Endodermal cell (in vitro differentiated cells): ENCODE measurements at regions not wholly inside any gene's neighbourhood (a gene's known extent, or its start where the extent isn't known, plus 50 kb on each side); places are given as distances from the start of the nearest gene placed in this dataset.

Experiments used
- DNase-seq: peaks from one replicate; pipeline ENCODE4 v3.0.0-alpha.2; 2017
- H3K27ac ChIP-seq: 2 replicates; pipeline ENCODE4 v1.5.1; 2013; ENCODE audit warnings: mild to moderate bottlenecking, low read depth, low read length, moderate library complexity
- H3K27me3 ChIP-seq: 2 replicates; pipeline ENCODE4 v1.6.1; 2013; ENCODE audit warnings: mild to moderate bottlenecking, low read length, moderate library complexity; ENCODE audit not compliant: insufficient read depth, control insufficient read depth, poor library complexity, severe bottlenecking
- H3K36me3 ChIP-seq: 2 replicates; pipeline ENCODE4 v1.7.0; 2013; ENCODE audit warnings: mild to moderate bottlenecking, low read length, moderate library complexity; ENCODE audit not compliant: control insufficient read depth, insufficient read depth
- H3K4me1 ChIP-seq: one replicate; pipeline ENCODE4 v1.7.0; 2013; ENCODE audit warnings: low read length; ENCODE audit not compliant: control insufficient read depth, insufficient read depth
- H3K4me3 ChIP-seq: 2 replicates; pipeline ENCODE4 v1.5.1; 2013; ENCODE audit warnings: mild to moderate bottlenecking, low read length, moderate library complexity
- H3K9ac ChIP-seq: 2 replicates; pipeline ENCODE4 v1.6.1; 2013; ENCODE audit warnings: mild to moderate bottlenecking, low read length, moderate library complexity; ENCODE audit not compliant: poor library complexity, severe bottlenecking; ENCODE audit errors: extremely low read depth
- H3K9me3 ChIP-seq: 2 replicates; pipeline ENCODE4 v1.6.1; 2013; ENCODE audit warnings: mild to moderate bottlenecking, low read length, moderate library complexity; ENCODE audit not compliant: control insufficient read depth
- H3K27ac Mint-ChIP-seq: 2 replicates; pipeline ENCODE4 v1.8.0; 2020; ENCODE audit warnings: mixed read lengths
- H3K27me3 Mint-ChIP-seq: 2 replicates; pipeline ENCODE4 v1.8.0; 2021; ENCODE audit warnings: mild to moderate bottlenecking, mixed read lengths; ENCODE audit not compliant: insufficient read depth
- H3K36me3 Mint-ChIP-seq: 2 replicates; pipeline ENCODE4 v1.8.0; 2020; ENCODE audit warnings: low read depth, mixed read lengths
- H3K4me1 Mint-ChIP-seq: 2 replicates; pipeline ENCODE4 v1.8.0; 2020; ENCODE audit warnings: mixed read lengths
- H3K4me3 Mint-ChIP-seq: 2 replicates; pipeline ENCODE4 v1.8.0; 2020; ENCODE audit warnings: mild to moderate bottlenecking, moderate library complexity, mixed read lengths
- H3K9me3 Mint-ChIP-seq: 2 replicates; pipeline ENCODE4 v1.8.0; 2020; ENCODE audit warnings: mild to moderate bottlenecking, mixed read lengths
- CTCF ChIP-seq: fragments of 200-600 bp; sonication (generic); conservative IDR thresholded peaks from 2 replicates; pipeline ENCODE4 v1.5.0; 2021; ENCODE audit warnings: antibody characterized with exemption, mild to moderate bottlenecking
- WGBS, 2 experiments: methylation state at CpG; one replicate each; pipeline versions ENCODE4 v1.1.5 to v1.1.7; 2013; ENCODE audit warnings: missing lambda C conversion rate in 2 of 2, mixed read lengths in 1 of 2; ENCODE audit not compliant: insufficient coverage in 1 of 2, insufficient read length in 1 of 2; 5-methylcytosine and 5-hydroxymethylcytosine counted together

DNA sequence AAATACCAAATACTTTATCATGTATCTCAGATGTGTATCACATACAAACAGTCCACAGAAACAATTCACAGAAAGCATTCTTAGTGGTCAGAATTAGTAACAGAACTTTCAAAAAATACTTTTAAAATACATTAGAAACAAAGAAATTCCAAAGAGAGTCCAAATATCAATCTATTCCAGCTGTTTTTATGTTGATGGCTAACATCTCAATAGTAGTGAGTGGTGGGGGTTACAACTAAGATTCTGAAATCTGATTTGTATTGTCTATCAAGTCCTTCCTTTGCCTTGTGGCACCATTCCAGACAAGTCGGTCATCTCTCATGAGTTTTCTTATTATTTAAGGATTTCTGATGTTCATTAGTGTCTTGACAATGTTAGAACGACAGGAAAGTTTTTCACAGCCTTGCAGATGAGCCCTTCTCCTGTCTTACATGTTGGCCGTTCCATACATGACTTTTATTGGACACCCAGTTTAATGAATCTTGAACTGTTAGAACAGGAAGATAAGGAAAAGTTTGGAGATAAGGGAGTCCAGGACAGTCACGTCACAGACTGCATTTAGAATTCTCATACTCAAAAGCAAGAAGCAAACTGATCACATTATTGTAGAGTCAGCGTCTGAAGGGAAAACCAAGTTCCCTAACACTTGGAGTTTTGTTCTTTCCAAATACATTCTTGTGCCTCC is 410.3 kb downstream of the PID1 start:
- Histone ChIP-seq H3K27ac (no peak overlapping the region), H3K9ac (no peak overlapping the region), H3K9me3 (no peaks in the 10 kb centered on the region), H3K4me1 (no peaks in the 10 kb centered on the region), H3K4me3 (no peak overlapping the region), H3K27me3 (no peaks in the 10 kb centered on the region), H3K36me3 (no peaks in the 10 kb centered on the region)
- no peaks in the 10 kb centered on the region for H3K27me3 Mint-ChIP-seq
- peaks cover 1% of the 10 kb centered on the region for H3K9me3 Mint-ChIP-seq
- no peak overlapping the region for H3K27ac Mint-ChIP-seq
- no peak for DNase-seq
- no peak for TF ChIP-seq CTCF
- 93 to 96% methylated on average over 5 of the region's 5 CpGs for WGBS, 2 experiments
- H3K4me1 Mint-ChIP-seq, result no peaks in the 10 kb centered on the region
- no peak overlapping the region for H3K4me3 Mint-ChIP-seq
- H3K36me3 Mint-ChIP-seq, result no peaks in the 10 kb centered on the region

GRCh38 chr2:228853151-228853550 is 417.9 kb downstream of the PID1 start:
- Mint-ChIP-seq H3K36me3 (no peaks in the 10 kb centered on the region), H3K4me1 (peaks cover 3% of the 10 kb centered on the region), H3K27me3 (no peaks in the 10 kb centered on the region), H3K9me3 (no peaks in the 10 kb centered on the region), H3K27ac (peak overlapping the region; percentile 30), H3K4me3 (no peak overlapping the region)
- Histone ChIP-seq H3K4me3 (no peak overlapping the region), H3K27me3 (no peaks in the 10 kb centered on the region), H3K9me3 (no peaks in the 10 kb centered on the region), H3K4me1 (no peaks in the 10 kb centered on the region), H3K27ac (peak overlapping the region; percentile 68), H3K9ac (no peak overlapping the region), H3K36me3 (no peaks in the 10 kb centered on the region)
- no peak for TF ChIP-seq CTCF
- 82 to 90% methylated on average over 4 to 7 of the region's 7 CpGs for WGBS, 2 experiments
- peak; percentile 61 for DNase-seq

GRCh38 chr2:228848638-228849037 is 422.4 kb downstream of the PID1 start:
- TF ChIP-seq CTCF, result no peak
- H3K27me3 Mint-ChIP-seq, result no peaks in the 10 kb centered on the region
- no peak overlapping the region for H3K27ac Mint-ChIP-seq
- H3K27me3 ChIP-seq, result no peaks in the 10 kb centered on the region
- H3K27ac ChIP-seq, result no peak overlapping the region
- H3K36me3 ChIP-seq, result no peaks in the 10 kb centered on the region
- no peaks in the 10 kb centered on the region for H3K9me3 Mint-ChIP-seq
- H3K36me3 Mint-ChIP-seq, result no peaks in the 10 kb centered on the region
- H3K4me1 ChIP-seq, result no peaks in the 10 kb centered on the region
- H3K4me3 Mint-ChIP-seq, result no peak overlapping the region
- H3K9ac ChIP-seq, result no peak overlapping the region
- 91 to 95% methylated on average over 4 to 5 of the region's 5 CpGs for WGBS, 2 experiments
- no peaks in the 10 kb centered on the region for H3K9me3 ChIP-seq
- H3K4me3 ChIP-seq, result no peak overlapping the region
- no peak for DNase-seq
- H3K4me1 Mint-ChIP-seq, result peaks cover 3% of the 10 kb centered on the region
